Vagina (tissue), 2 donors: ENCODE measurements at regions not wholly inside any gene's neighbourhood (a gene's known extent, or its start where the extent isn't known, plus 50 kb on each side); places are given as distances from the start of the nearest gene placed in this dataset.

Experiments used
- POLR2A ChIP-seq, 2 donors: fragments of 450-650 bp; IDR thresholded peaks; one replicate each; pipeline ENCODE4 v1.6.1; 2017; ENCODE audit warnings: antibody characterized with exemption in 2 of 2, mild to moderate bottlenecking in 2 of 2, moderate library complexity in 2 of 2
- POLR2AphosphoS5 ChIP-seq, 2 donors: sonication (generic); formaldehyde crosslinking; IDR thresholded peaks; one replicate each; pipeline ENCODE4 v1.9.0; 2017; ENCODE audit warnings: antibody characterized with exemption in 2 of 2, mild to moderate bottlenecking in 2 of 2, low read depth in 1 of 2; ENCODE audit not compliant: insufficient read depth in 1 of 2
- TF ChIP-seq, protein P1 (sequence below), 3 experiments: fragments of 450-650 bp in 2 of 3; fragments of 200-600 bp in 1 of 3; sonication (generic) in 1 of 3; IDR thresholded peaks; one replicate each; pipeline ENCODE4 v1.5.1; 2017 to 2019; ENCODE audit warnings: antibody characterized with exemption in 3 of 3, mild to moderate bottlenecking in 2 of 3, moderate library complexity in 2 of 3

DNA sequence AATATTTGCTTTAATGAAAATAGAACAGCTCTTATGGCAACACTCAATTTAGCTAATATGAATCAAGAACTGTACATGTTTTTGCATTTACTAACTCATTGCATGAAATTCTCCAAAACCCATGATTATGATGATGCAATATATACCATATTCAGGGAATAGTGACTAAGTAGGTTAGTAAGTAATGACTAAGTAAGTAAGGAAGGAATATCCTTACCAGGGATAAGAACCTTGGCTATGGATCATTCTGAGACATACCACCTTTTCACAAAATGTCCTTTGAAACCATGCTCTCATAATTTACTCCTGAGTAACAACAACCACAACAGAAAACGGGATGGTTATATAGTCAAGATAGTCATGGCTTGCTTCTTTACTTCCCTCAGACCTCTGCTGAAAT, 1513.0 kb downstream of the STIM2 start:
- TF ChIP-seq, protein P1, sequence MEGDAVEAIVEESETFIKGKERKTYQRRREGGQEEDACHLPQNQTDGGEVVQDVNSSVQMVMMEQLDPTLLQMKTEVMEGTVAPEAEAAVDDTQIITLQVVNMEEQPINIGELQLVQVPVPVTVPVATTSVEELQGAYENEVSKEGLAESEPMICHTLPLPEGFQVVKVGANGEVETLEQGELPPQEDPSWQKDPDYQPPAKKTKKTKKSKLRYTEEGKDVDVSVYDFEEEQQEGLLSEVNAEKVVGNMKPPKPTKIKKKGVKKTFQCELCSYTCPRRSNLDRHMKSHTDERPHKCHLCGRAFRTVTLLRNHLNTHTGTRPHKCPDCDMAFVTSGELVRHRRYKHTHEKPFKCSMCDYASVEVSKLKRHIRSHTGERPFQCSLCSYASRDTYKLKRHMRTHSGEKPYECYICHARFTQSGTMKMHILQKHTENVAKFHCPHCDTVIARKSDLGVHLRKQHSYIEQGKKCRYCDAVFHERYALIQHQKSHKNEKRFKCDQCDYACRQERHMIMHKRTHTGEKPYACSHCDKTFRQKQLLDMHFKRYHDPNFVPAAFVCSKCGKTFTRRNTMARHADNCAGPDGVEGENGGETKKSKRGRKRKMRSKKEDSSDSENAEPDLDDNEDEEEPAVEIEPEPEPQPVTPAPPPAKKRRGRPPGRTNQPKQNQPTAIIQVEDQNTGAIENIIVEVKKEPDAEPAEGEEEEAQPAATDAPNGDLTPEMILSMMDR (IDR thresholded peaks at IDR 0.05): no peak
- no peak for TF ChIP-seq POLR2AphosphoS5 (IDR thresholded peaks at IDR 0.05; ENCODE audit: insufficient read depth in 1 of 2, low read depth in 1 of 2)
- no peak for TF ChIP-seq POLR2A (IDR thresholded peaks at IDR 0.05)
